Suprapubic skin (tissue), 4 donors: ENCODE measurements at regions not wholly inside any gene's neighbourhood (a gene's known extent, or its start where the extent isn't known, plus 50 kb on each side); places are given as distances from the start of the nearest gene placed in this dataset.

Source experiments
- CTCF ChIP-seq, 2 donors: fragments of 200-600 bp in 1 of 2; fragments of 450-650 bp in 1 of 2; sonication (generic) in 1 of 2; IDR thresholded peaks; one replicate each; pipeline ENCODE4 v1.5.1; 2016 to 2019; ENCODE audit warnings: antibody characterized with exemption in 2 of 2, mild to moderate bottlenecking in 1 of 2, moderate library complexity in 1 of 2
- EP300 ChIP-seq: sonication (generic); formaldehyde crosslinking; IDR thresholded peaks from one replicate; pipeline ENCODE4 v1.6.1; 2017; ENCODE audit warnings: antibody characterized with exemption
- POLR2A ChIP-seq, 2 donors: fragments of 450-650 bp; IDR thresholded peaks; one replicate each; pipeline ENCODE4 v1.6.1; 2017; ENCODE audit warnings: antibody characterized with exemption in 2 of 2, mild to moderate bottlenecking in 2 of 2, moderate library complexity in 2 of 2
- POLR2AphosphoS5 ChIP-seq, 3 donors: sonication (generic); formaldehyde crosslinking; IDR thresholded peaks; one replicate each; pipeline ENCODE4 v1.6.1; 2017; ENCODE audit warnings: antibody characterized with exemption in 3 of 3

DNA sequence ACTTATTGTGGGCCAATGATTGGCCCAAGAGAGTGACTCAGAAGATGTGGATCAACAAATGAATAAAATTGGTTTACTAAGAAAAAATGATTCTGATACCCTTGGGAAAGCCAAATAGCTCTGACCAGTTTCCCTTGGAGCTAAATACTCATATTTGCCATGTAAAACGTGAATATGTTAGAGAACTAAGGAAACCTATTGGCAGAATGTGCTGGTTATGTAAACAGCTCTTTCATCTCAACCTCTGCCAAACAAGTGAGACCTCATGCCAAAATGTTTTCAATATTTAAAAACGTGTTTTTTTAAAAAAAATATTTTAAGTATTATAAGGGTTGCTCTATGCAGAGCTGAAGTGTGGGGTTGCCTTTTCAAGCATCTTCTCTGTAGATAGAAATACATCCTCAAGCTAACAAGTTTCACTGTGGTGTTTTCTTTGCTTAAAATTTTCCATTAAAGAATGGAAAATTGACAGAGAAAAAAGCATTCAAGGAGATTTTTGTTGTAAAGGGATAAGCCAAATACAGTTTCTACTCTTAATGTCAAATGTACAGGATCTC lies 186.9 kb upstream of the TUT7 start:
- TF ChIP-seq CTCF (IDR thresholded peaks at IDR 0.05) (no peak), POLR2A (IDR thresholded peaks at IDR 0.05) (no peak), EP300 (no peak), POLR2AphosphoS5 (IDR thresholded peaks at IDR 0.05) (no peak)
